ENCODE measurements at regions not wholly inside any gene's neighbourhood (a gene's known extent, or its start where the extent isn't known, plus 50 kb on each side); places are given as distances from the start of the nearest gene placed in this dataset.

GRCh38 chr17:26809033-26809432 is 484.9 kb upstream of the WSB1 start:
- TF ChIP-seq POLR2A (IDR thresholded peaks at IDR 0.05; ENCODE audit: extremely low read depth, insufficient read length) (no peak), MYC (IDR thresholded peaks at IDR 0.05; ENCODE audit: low read depth, low read length) (no peak), MAX (IDR thresholded peaks at IDR 0.05; ENCODE audit: low read depth, low read length) (no peak)
- no peak overlapping the region for H3K4me3 ChIP-seq (ENCODE audit: low read depth, low read length)
- DNase-seq (ENCODE audit: low read depth): no peak

GRCh38 chr17:26818736-26819135 is 475.2 kb upstream of the WSB1 start:
- no peak for TF ChIP-seq MAX (IDR thresholded peaks at IDR 0.05; ENCODE audit: low read depth, low read length)
- TF ChIP-seq POLR2A (IDR thresholded peaks at IDR 0.05; ENCODE audit: extremely low read depth, insufficient read length): no peak
- no peak for TF ChIP-seq CTCF (IDR thresholded peaks at IDR 0.05; ENCODE audit: low read depth, low read length)
- TF ChIP-seq MYC (IDR thresholded peaks at IDR 0.05; ENCODE audit: low read depth, low read length): no peak
- DNase-seq (ENCODE audit: low read depth): peak; percentile 33
- no peak overlapping the region for H3K4me3 ChIP-seq (ENCODE audit: low read depth, low read length)
